ENCODE measurements at regions not wholly inside any gene's neighbourhood (a gene's known extent, or its start where the extent isn't known, plus 50 kb on each side); places are given as distances from the start of the nearest gene placed in this dataset.

- DNase-seq = no peak
Measured at GRCh38 chr2:821546-821945, 129.1 kb upstream of the SNTG2 start.

DNA sequence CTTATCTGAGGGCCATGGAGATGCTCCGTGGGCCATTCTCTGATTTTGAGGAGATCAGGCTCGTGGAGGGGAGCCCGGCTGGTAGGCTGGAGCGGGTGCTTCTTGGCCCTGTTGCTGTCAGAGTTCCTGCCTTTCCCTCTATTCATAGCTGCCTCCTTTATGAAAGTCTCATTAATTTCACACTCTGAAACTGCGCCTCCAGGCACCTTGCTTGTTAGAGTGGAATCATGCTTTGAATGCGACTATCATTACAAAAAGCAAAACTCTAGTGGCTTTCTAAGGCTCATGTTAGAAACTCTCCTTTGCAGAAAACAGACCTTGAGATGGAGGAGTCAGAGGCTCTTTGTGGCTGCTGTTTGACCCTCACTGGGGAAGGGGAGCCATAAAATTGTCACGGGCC, 131.0 kb upstream of the SNTG2 start:
- DNase-seq = no peak

DNA sequence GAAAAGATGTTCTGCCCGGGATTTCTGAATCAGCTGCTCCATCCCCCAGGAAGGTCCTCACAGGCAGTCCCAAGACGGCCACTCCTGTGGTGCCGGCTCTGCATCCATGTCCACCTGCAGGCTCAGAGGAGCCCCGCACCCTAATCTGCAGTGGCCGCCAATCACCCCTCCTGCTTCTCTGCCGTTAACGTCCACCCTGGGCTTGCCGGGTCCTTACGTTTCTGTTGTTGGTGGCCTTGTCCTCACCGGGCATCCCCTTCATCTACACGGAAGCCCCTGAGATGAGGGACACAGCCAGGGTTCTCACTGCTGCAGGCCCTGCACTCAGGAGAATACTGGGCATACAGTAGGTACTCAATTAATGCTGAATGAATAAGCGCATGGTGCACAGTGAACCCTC, 131.5 kb upstream of the SNTG2 start:
- no peak for DNase-seq

DNA sequence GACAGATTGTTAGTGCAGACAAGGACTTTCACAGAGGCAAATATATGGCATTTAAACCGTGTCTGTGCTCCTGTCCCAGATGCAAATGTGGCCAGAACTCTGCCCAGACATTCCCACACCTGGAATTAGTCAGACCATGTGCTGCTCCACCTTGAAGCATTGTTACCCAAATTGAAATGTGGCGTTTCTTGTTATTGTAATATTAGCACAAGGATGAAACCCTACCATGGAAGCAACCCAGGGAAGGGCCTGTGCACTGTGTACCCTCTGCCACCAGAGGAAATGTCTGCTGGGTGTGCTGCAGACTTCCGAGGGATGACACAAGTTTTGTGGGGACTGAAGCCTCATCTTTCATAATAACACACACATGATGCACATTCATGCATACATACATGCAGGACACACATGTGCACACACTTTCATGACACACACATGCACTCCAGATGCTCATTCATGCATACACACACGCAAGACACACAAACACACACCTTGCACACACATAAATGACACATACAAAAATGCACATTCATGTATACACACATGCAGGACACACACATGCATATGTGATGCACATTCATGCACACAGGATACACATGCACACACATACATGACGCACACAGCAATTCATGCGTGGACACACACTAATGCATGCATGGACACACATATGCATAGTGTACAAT, 133.2 kb upstream of the SNTG2 start:
- DNase-seq = no peak

GRCh38 chr2:816278-816677, 134.4 kb upstream of the SNTG2 start:
- no peak for DNase-seq

GRCh38 chr2:810397-810796, 133.2 kb upstream of the TMEM18 start:
- no peak for DNase-seq

DNA sequence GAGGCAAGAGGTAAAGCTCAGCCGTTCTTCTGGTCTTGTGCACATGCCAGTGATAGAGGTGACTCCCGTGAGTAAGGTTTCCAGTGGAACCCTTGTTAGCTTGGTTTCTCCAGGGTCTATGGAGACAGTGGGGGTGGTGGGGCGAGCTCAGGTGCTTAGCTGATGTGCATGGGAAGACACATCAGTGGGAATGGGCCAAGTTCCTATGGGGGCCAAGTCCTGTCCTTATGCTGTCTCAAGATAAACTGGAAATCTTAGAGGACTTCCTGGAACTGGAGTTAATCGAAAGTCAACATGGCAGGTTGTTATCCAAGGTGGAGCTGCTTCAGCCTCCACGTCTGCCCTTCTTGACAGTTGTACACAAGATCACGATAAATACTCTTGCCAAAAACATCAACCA, 130.1 kb upstream of the TMEM18 start:
- no peak for DNase-seq

- DNase-seq = no peak
Measured at GRCh38 chr2:805664-806063, 128.5 kb upstream of the TMEM18 start.

GRCh38 chr2:797993-798392, 120.8 kb upstream of the TMEM18 start:
- no peak for DNase-seq

GRCh38 chr2:797556-797955, 120.3 kb upstream of the TMEM18 start:
- DNase-seq = no peak

DNA sequence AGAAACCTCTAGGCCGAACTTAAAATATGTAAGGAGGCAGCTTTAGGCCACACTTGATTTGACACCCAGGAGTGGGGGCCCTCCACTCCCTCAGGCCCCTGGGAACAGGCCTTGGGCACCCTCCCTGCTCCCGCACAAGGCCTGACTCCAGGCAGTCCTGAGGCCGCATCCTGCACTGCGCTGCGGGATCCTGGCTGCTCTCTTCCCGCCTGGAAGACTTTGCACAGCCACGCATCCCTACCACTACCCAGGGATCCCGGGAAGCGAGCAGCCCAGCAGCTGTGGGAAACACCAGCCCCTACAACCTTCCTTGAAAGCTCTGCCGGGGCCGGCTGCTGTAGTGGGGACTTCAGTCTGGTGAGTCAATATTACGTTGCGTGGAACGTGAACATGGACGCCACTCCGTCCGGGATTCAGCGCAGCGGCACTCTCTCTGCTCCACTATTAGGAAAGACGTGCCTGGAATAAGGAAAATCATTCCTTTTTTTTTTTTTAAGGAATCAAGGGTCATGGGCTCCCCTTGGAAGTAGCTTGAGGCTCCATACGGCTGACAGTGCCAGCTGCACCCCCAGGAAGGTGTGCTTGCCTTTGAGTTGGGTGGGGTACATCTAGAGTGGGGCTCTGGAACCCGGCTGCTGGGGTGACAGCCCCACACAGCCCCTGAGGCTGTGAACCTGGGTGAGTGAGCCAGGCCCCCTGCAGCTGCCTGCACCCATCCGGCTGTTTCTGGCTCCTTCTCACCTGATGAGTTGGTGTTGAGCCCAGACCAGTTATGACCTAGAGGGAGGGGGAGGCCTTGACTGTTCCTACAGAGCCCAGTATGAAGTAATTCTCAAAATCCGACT, 119.2 kb upstream of the TMEM18 start:
- no peak for DNase-seq

DNA sequence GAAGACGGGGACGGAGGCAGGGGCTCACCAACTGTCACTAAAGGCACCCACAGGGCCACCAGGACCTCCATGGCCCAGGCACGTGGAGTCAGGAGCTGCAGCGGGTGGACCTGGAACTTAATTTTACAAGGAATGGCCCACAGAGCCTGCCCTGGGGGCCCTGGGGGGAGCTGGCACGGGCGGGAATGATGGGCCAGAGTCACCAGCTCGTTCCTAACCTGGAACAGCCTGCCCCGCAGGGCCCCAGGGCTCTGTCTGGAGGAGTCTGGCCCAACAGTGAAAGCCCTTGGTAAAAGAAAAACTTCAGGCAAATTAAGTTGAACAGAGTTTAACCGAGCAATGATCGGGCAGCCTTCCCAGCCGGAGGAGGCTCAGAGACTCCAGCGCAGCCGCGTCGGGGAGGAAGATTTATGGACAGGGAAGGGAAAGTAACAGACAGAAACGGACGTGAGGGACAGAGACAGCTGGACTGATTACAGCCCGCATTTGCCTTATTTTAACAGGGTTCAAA, 118.4 kb upstream of the TMEM18 start:
- no peak for DNase-seq

GRCh38 chr2:794554-795241, 117.5 kb upstream of the TMEM18 start:
- no peak for DNase-seq

DNA sequence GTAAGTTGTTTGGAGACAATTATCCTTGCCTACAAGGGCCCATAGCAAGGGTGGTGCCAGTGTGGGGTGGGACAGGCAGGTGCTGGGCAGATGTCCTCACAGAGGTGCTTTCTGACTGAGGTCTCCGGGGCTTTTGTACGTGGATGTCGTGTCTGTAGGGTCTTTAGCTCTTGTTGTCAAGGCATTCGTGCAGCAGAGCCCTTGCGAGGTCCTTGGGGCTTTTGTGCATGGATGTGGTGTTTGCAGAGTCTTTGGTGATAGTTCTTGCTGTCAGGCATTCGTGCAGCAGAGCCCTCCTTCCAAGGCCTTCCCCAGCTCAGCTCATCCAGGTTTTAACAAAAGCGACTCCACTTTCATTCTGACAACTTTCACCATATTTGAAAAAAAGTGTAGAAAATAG, 116.0 kb upstream of the TMEM18 start:
- DNase-seq = no peak

DNA sequence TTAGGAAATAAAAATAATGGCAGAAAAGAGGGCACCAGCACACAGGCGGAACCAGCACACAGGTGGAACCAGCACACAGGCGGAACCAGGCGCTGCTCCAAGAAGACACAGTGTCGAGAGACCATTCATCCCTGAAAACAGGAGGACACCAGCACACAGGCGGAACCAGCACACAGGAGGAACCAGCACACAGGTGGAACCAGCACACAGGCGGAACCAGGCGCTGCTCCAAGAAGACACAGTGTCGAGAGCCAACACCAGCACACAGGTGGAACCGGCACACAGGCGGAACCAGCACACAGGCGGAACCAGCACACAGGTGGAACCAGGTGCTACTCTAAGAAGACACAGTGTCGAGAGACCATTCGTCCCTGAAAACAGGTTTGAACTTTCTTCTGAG, 115.5 kb upstream of the TMEM18 start:
- DNase-seq = no peak

DNA sequence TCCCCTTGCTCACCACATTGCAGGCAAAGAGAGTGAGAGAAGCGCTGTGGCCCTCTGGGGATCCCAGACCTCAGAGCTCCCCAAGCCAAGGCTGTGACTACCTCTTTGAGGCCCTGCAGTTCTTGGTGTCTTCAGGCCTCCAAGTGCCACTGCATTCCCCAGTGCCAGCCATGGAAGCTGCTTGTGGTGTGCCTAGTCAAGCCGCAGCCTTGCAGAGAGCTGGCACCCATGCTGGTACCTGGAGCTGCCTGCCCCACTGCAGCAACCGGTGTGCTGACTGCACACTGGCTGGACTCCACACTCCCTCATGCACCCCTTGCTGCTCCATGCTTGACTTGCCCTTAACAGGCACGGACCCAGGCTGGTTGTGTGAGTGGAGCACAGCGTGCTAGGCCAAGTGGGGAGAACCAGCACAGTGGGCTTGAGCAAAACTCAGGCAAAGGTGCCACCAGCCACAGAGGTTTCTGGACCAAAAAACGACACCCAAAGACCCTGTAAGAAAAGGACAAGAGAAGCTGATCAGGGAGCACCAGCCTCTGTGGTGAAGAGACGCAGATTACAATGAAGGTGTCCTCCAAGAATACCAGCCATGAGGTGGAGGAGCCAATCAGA, 113.5 kb upstream of the TMEM18 start:
- DNase-seq = no peak

- no peak for DNase-seq
Measured at GRCh38 chr2:790081-790480, 112.9 kb upstream of the TMEM18 start.

- DNase-seq = no peak
Measured at GRCh38 chr2:789529-789928, 112.3 kb upstream of the TMEM18 start.

- no peak for DNase-seq
Measured at GRCh38 chr2:788227-789032, 111.2 kb upstream of the TMEM18 start.

- no peak for DNase-seq
Measured at GRCh38 chr2:784753-785152, 107.5 kb upstream of the TMEM18 start.

- DNase-seq = no peak
Measured at GRCh38 chr2:780581-780980, 103.4 kb upstream of the TMEM18 start.

- no peak for DNase-seq
Measured at GRCh38 chr2:780002-780401, 102.8 kb upstream of the TMEM18 start.

All from AML-193 (cell line).